LNCAP (cell line): ENCODE measurements at regions not wholly inside any gene's neighbourhood (a gene's known extent, or its start where the extent isn't known, plus 50 kb on each side); places are given as distances from the start of the nearest gene placed in this dataset.

Source experiments
- CTCF ChIP-seq: fragments of 450-650 bp; IDR thresholded peaks from 2 replicates; pipeline ENCODE4 v1.5.1; 2017; ENCODE audit warnings: mild to moderate bottlenecking

DNA sequence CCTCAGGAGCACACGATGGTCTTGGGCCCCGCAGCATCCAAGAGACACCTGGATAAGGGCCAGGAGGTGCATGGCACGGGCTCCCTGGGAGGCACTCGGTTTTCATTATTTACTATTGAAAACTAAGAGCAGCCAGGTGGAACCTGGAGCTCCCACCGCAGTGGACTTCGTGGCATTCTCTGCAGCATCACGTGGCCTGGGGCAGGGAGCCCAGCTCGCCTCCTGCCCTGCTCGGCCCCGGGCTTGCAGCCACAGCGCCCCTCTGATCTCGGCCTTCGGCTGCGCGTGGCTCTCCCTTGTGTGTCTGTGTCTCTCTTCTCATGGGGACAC is 121.6 kb downstream of the SIK1 start:
- TF ChIP-seq CTCF: no peak

GRCh38 chr21:43304621-43305335 is 122.2 kb downstream of the SIK1 start:
- TF ChIP-seq CTCF: no peak

DNA sequence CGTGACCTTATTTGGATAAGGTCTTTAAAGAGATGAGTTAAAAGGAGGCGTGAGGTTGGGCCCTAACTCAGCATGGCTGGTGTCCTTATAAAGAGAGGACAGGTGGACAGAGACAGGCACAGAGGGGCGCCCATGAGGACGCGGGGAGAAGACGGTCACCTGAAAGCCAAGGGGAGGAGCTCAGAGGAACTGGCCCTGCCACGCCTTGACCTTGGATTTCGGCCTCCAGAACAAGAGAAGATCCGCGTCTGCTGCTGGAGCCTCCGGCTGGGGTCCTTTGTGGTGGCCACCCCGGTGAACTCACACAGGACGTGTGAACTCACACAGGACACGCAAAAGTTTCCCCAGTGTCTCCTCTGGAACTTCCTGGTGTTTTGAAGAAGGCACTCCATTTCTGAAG is 122.7 kb downstream of the SIK1 start:
- TF ChIP-seq CTCF: no peak

- TF ChIP-seq CTCF: no peak
These were observed 123.4 kb downstream of the SIK1 start for GRCh38 chr21:43303275-43304178.

DNA sequence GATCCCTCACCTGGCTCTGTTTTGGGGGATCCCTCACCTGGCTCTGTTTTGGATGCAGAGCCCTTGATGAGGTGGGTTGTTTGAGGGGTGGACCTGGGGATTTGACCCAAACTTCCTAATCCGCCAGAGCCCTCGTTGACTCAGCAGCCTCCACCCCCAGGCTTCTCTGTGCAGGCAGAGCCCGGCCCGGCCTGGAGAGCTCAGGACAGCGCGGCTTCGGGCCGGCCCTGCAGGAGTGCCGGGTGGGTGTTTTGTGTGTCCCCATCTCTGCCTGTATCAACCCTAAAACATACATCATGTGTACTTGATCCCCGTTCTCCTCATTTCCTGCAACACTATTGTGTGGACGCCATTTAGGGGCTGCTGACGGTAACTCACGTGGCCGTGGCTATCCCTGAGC is 124.2 kb downstream of the SIK1 start:
- no peak for TF ChIP-seq CTCF

- no peak for TF ChIP-seq CTCF
These were observed 124.8 kb downstream of the SIK1 start for GRCh38 chr21:43302062-43302700.

DNA sequence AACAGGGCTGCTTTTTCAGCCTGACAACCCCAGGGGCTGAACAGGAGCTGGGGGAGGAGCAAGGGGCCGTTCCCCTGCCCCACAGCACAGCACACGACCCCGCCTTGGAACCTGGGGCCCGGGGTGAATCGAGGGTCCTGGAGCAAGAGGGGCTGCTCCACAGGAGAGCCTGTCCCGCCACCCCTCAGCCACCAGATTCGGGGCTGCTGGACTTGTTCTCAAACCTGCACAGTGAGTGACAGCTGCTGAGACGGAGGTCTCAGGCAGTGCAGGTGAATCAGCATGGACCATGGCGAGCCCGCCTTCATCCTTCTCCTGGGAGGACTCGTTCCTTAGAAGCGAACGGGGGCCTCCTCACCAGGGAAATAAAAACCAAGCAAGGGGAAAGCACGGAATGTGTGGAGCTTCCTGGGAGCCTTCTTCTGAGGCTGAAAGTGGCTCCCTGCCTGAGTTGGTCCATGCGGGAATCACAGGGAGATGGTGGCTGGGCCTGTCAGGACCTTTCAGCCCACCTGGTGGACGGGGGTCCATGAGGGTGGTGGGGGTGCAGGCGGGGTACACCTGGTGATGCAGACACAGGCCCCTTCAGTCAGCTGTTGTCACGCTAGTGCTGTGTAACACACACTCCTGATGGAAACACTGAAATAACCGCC is 125.4 kb downstream of the SIK1 start:
- TF ChIP-seq CTCF: no peak
